SJCRH30 (cell line): ENCODE measurements at regions not wholly inside any gene's neighbourhood (a gene's known extent, or its start where the extent isn't known, plus 50 kb on each side); places are given as distances from the start of the nearest gene placed in this dataset.

Experiments used
- DNase-seq, 2 experiments: peaks; one replicate each; pipeline ENCODE4 v3.0.0-alpha.2; 2015 to 2020
- H3K27ac ChIP-seq: fragments of 250-450 bp; sonication (Bioruptor Pico); 2 replicates; pipeline ENCODE4 v1.5.1; 2020; ENCODE audit warnings: mild to moderate bottlenecking, moderate library complexity
- H3K27me3 ChIP-seq: fragments of 250-450 bp; sonication (Bioruptor Pico); 2 replicates; pipeline ENCODE4 v1.5.1; 2020; ENCODE audit warnings: mild to moderate bottlenecking, moderate library complexity
- H3K36me3 ChIP-seq: fragments of 250-450 bp; sonication (Bioruptor Pico); 2 replicates; pipeline ENCODE4 v1.5.1; 2020; ENCODE audit warnings: mild to moderate bottlenecking, moderate library complexity
- H3K4me1 ChIP-seq: fragments of 250-450 bp; sonication (Bioruptor Pico); 2 replicates; pipeline ENCODE4 v1.5.1; 2020; ENCODE audit warnings: mild to moderate bottlenecking, moderate library complexity
- H3K4me3 ChIP-seq: fragments of 250-450 bp; sonication (Bioruptor Pico); 2 replicates; pipeline ENCODE4 v1.5.1; 2020; ENCODE audit warnings: mild to moderate bottlenecking, moderate library complexity
- H3K9me3 ChIP-seq: fragments of 250-450 bp; sonication (Bioruptor Pico); replicated peaks from 2 replicates; pipeline ENCODE4 v1.5.1; 2020; ENCODE audit warnings: mild to moderate bottlenecking, moderate library complexity

- Histone ChIP-seq H3K9me3 (no peaks in the 10 kb centered on the region), H3K27me3 (no peaks in the 10 kb centered on the region), H3K4me3 (no peak overlapping the region), H3K4me1 (no peaks in the 10 kb centered on the region), H3K36me3 (no peaks in the 10 kb centered on the region), H3K27ac (no peak overlapping the region)
- DNase-seq = no peak
Observed at GRCh38 chr1:55420026-55420425, 204.9 kb upstream of the USP24 start.

GRCh38 chr1:55418208-55419000 is 203.2 kb upstream of the USP24 start:
- Histone ChIP-seq H3K4me1 (no peaks in the 10 kb centered on the region), H3K27ac (no peak overlapping the region), H3K27me3 (no peaks in the 10 kb centered on the region), H3K9me3 (no peaks in the 10 kb centered on the region), H3K4me3 (no peak overlapping the region), H3K36me3 (no peaks in the 10 kb centered on the region)
- no peak for DNase-seq

GRCh38 chr1:55416164-55416842 is 201.1 kb upstream of the USP24 start:
- no peak overlapping the region for H3K4me3 ChIP-seq
- no peaks in the 10 kb centered on the region for H3K27me3 ChIP-seq
- no peaks in the 10 kb centered on the region for H3K9me3 ChIP-seq
- DNase-seq = no peak
- H3K4me1 ChIP-seq = no peaks in the 10 kb centered on the region
- H3K27ac ChIP-seq = no peak overlapping the region
- no peaks in the 10 kb centered on the region for H3K36me3 ChIP-seq

GRCh38 chr1:55413286-55413685 is 198.1 kb upstream of the USP24 start:
- Histone ChIP-seq H3K36me3 (no peaks in the 10 kb centered on the region), H3K27ac (no peak overlapping the region), H3K27me3 (no peaks in the 10 kb centered on the region), H3K4me3 (no peak overlapping the region), H3K4me1 (no peaks in the 10 kb centered on the region), H3K9me3 (no peaks in the 10 kb centered on the region)
- DNase-seq = no peak

GRCh38 chr1:55412060-55412459 is 196.9 kb upstream of the USP24 start:
- DNase-seq = no peak
- H3K9me3 ChIP-seq = no peaks in the 10 kb centered on the region
- H3K27ac ChIP-seq = no peak overlapping the region
- no peaks in the 10 kb centered on the region for H3K27me3 ChIP-seq
- no peaks in the 10 kb centered on the region for H3K4me1 ChIP-seq
- H3K4me3 ChIP-seq = no peak overlapping the region
- H3K36me3 ChIP-seq = no peaks in the 10 kb centered on the region

- Histone ChIP-seq H3K27ac (no peak overlapping the region), H3K4me3 (no peak overlapping the region), H3K9me3 (no peaks in the 10 kb centered on the region), H3K4me1 (no peaks in the 10 kb centered on the region), H3K27me3 (no peaks in the 10 kb centered on the region; the same call in 1 of the 2 replicates), H3K36me3 (no peaks in the 10 kb centered on the region)
- no peak for DNase-seq
Observed at GRCh38 chr1:55402671-55403464, 187.7 kb upstream of the USP24 start.

- H3K27ac ChIP-seq = no peak overlapping the region
- H3K4me3 ChIP-seq = no peak overlapping the region
- H3K27me3 ChIP-seq = no peaks in the 10 kb centered on the region; the same call in 1 of the 2 replicates
- no peak for DNase-seq
- no peaks in the 10 kb centered on the region for H3K36me3 ChIP-seq
- H3K9me3 ChIP-seq = no peaks in the 10 kb centered on the region
- no peaks in the 10 kb centered on the region for H3K4me1 ChIP-seq
Observed at GRCh38 chr1:55402142-55402541, 187.0 kb upstream of the USP24 start.

GRCh38 chr1:55400508-55400907 is 185.3 kb upstream of the USP24 start:
- no peaks in the 10 kb centered on the region for H3K36me3 ChIP-seq
- H3K9me3 ChIP-seq = no peaks in the 10 kb centered on the region
- no peak overlapping the region for H3K27ac ChIP-seq
- no peak overlapping the region for H3K4me3 ChIP-seq
- H3K4me1 ChIP-seq = no peaks in the 10 kb centered on the region
- no peaks in the 10 kb centered on the region; the same call in 1 of the 2 replicates for H3K27me3 ChIP-seq
- DNase-seq = no peak

GRCh38 chr1:55399346-55399745 is 184.2 kb upstream of the USP24 start:
- H3K9me3 ChIP-seq = no peaks in the 10 kb centered on the region
- H3K27ac ChIP-seq = no peak overlapping the region
- no peaks in the 10 kb centered on the region for H3K36me3 ChIP-seq
- H3K4me3 ChIP-seq = no peak overlapping the region
- H3K4me1 ChIP-seq = no peaks in the 10 kb centered on the region
- DNase-seq = no peak
- no peaks in the 10 kb centered on the region; the same call in 1 of the 2 replicates for H3K27me3 ChIP-seq

- no peaks in the 10 kb centered on the region for H3K36me3 ChIP-seq
- H3K4me1 ChIP-seq = no peaks in the 10 kb centered on the region
- H3K9me3 ChIP-seq = no peaks in the 10 kb centered on the region; the same call in 1 of the 2 replicates
- no peak for DNase-seq
- no peak overlapping the region for H3K27ac ChIP-seq
- no peaks in the 10 kb centered on the region for H3K27me3 ChIP-seq
- no peak overlapping the region for H3K4me3 ChIP-seq
Observed at GRCh38 chr1:55396381-55396891, 181.3 kb upstream of the USP24 start.

GRCh38 chr1:55388960-55389359 is 173.8 kb upstream of the USP24 start:
- no peaks in the 10 kb centered on the region for H3K36me3 ChIP-seq
- no peaks in the 10 kb centered on the region for H3K4me1 ChIP-seq
- H3K4me3 ChIP-seq = no peak overlapping the region
- H3K27ac ChIP-seq = no peak overlapping the region
- H3K9me3 ChIP-seq = no peaks in the 10 kb centered on the region; the same call in 1 of the 2 replicates
- DNase-seq = no peak
- peaks cover 1% of the 10 kb centered on the region; the same call in 1 of the 2 replicates for H3K27me3 ChIP-seq

GRCh38 chr1:55387145-55387544 is 172.0 kb upstream of the USP24 start:
- H3K4me1 ChIP-seq = no peaks in the 10 kb centered on the region
- H3K27me3 ChIP-seq = peaks cover 2% of the 10 kb centered on the region; the same call in 1 of the 2 replicates
- no peak overlapping the region for H3K27ac ChIP-seq
- no peaks in the 10 kb centered on the region for H3K9me3 ChIP-seq
- DNase-seq = no peak
- no peaks in the 10 kb centered on the region for H3K36me3 ChIP-seq
- no peak overlapping the region for H3K4me3 ChIP-seq

- Histone ChIP-seq H3K4me1 (no peaks in the 10 kb centered on the region), H3K4me3 (no peak overlapping the region), H3K36me3 (no peaks in the 10 kb centered on the region), H3K27ac (no peak overlapping the region), H3K9me3 (no peaks in the 10 kb centered on the region), H3K27me3 (peaks cover 2% of the 10 kb centered on the region; the same call in 1 of the 2 replicates)
- no peak for DNase-seq
Observed at GRCh38 chr1:55386456-55386855, 171.3 kb upstream of the USP24 start.

GRCh38 chr1:55385402-55386018 is 170.3 kb upstream of the USP24 start:
- Histone ChIP-seq H3K9me3 (no peaks in the 10 kb centered on the region), H3K27ac (no peak overlapping the region), H3K27me3 (peaks cover 2% of the 10 kb centered on the region; the same call in 1 of the 2 replicates), H3K4me3 (no peak overlapping the region), H3K4me1 (no peaks in the 10 kb centered on the region), H3K36me3 (no peaks in the 10 kb centered on the region)
- no peak for DNase-seq
